ENCODE measurements at regions not wholly inside any gene's neighbourhood (a gene's known extent, or its start where the extent isn't known, plus 50 kb on each side); places are given as distances from the start of the nearest gene placed in this dataset.
"Not testable (repeated sequence)": the region's sequence is repeated elsewhere in the genome, so short reads cannot be mapped to it uniquely, and the experiment has no call there.

GRCh38 chr15:88965097-88965496, 51.9 kb upstream of the MFGE8 start:
- not testable (repeated sequence) for DNase-seq (ENCODE audit: low read depth in 2 of 2)

- DNase-seq (ENCODE audit: low read depth in 2 of 2) = no peak
Observed at GRCh38 chr15:88970232-88970631, 57.1 kb upstream of the MFGE8 start.

GRCh38 chr15:88974392-88974791, 61.2 kb upstream of the MFGE8 start:
- no peak for DNase-seq (ENCODE audit: low read depth in 2 of 2)

GRCh38 chr15:88975891-88976290, 62.7 kb upstream of the MFGE8 start:
- DNase-seq (ENCODE audit: low read depth in 2 of 2) = no peak

- DNase-seq (ENCODE audit: low read depth in 2 of 2) = no peak
Observed at GRCh38 chr15:88976656-88977055, 63.5 kb upstream of the MFGE8 start.

GRCh38 chr15:88979674-88980073, 66.5 kb upstream of the MFGE8 start:
- DNase-seq (ENCODE audit: low read depth in 2 of 2) = no peak

- DNase-seq (ENCODE audit: low read depth in 2 of 2) = no peak
Observed at GRCh38 chr15:88980498-88980897, 67.3 kb upstream of the MFGE8 start.

GRCh38 chr15:88981244-88982215, 68.4 kb upstream of the MFGE8 start:
- DNase-seq (ENCODE audit: low read depth in 2 of 2) = no peak

GRCh38 chr15:88982304-88982945, 69.2 kb upstream of the MFGE8 start:
- no peak for DNase-seq (ENCODE audit: low read depth in 2 of 2)

- no peak for DNase-seq (ENCODE audit: low read depth in 2 of 2)
Observed at GRCh38 chr15:88982946-88983342, 69.8 kb upstream of the MFGE8 start.

- no peak for DNase-seq (ENCODE audit: low read depth in 2 of 2)
Observed at GRCh38 chr15:88983861-88984429, 70.8 kb upstream of the MFGE8 start.

GRCh38 chr15:88985547-88986393, 72.6 kb upstream of the MFGE8 start:
- DNase-seq (ENCODE audit: low read depth in 2 of 2) = no peak

- no peak for DNase-seq (ENCODE audit: low read depth in 2 of 2)
Observed at GRCh38 chr15:88986949-88987590, 73.9 kb upstream of the MFGE8 start.

- no peak for DNase-seq (ENCODE audit: low read depth in 2 of 2)
Observed at GRCh38 chr15:88987591-88987933, 74.4 kb upstream of the MFGE8 start.

GRCh38 chr15:88987934-88988671, 74.9 kb upstream of the MFGE8 start:
- DNase-seq (ENCODE audit: low read depth in 2 of 2) = no peak

GRCh38 chr15:88989578-88989977, 76.4 kb upstream of the MFGE8 start:
- DNase-seq (ENCODE audit: low read depth in 2 of 2) = no peak

- no peak for DNase-seq (ENCODE audit: low read depth in 2 of 2)
Observed at GRCh38 chr15:88990185-88990679, 77.1 kb upstream of the MFGE8 start.

GRCh38 chr15:88992216-88992615, 79.0 kb upstream of the MFGE8 start:
- no peak for DNase-seq (ENCODE audit: low read depth in 2 of 2)

- DNase-seq (ENCODE audit: low read depth in 2 of 2) = no peak
Observed at GRCh38 chr15:88992912-88993376, 79.8 kb upstream of the MFGE8 start.

- no peak for DNase-seq (ENCODE audit: low read depth in 2 of 2)
Observed at GRCh38 chr15:88993662-88994061, 80.5 kb upstream of the MFGE8 start.
